Neural progenitor cell (in vitro differentiated cells): ENCODE measurements at regions not wholly inside any gene's neighbourhood (a gene's known extent, or its start where the extent isn't known, plus 50 kb on each side); places are given as distances from the start of the nearest gene placed in this dataset.

Source experiments
- DNase-seq: peaks from one replicate; pipeline ENCODE4 v3.0.0-alpha.2; 2016; ENCODE audit warnings: low spot score
- H2AFZ ChIP-seq: fragments of 200-600 bp; sonication (generic); replicated peaks from 2 replicates; pipeline ENCODE4 v1.6.1; 2016; ENCODE audit warnings: antibody characterized with exemption
- H3F3A ChIP-seq: fragments of 200-600 bp; sonication (generic); 2 replicates; pipeline ENCODE4 v1.6.1; 2016; ENCODE audit warnings: antibody characterized with exemption, low read depth
- H3K27ac ChIP-seq: fragments of 200-600 bp; sonication (generic); 2 replicates; pipeline ENCODE4 v1.5.1; 2016; ENCODE audit warnings: mild to moderate bottlenecking
- H3K27me3 ChIP-seq: fragments of 200-600 bp; sonication (generic); 2 replicates; pipeline ENCODE4 v1.6.1; 2016; ENCODE audit warnings: mild to moderate bottlenecking, moderate library complexity
- H3K36me3 ChIP-seq: fragments of 200-600 bp; sonication (generic); 2 replicates; pipeline ENCODE4 v1.5.1; 2016
- H3K4me1 ChIP-seq: fragments of 200-600 bp; sonication (generic); 2 replicates; pipeline ENCODE4 v1.6.1; 2016; ENCODE audit warnings: mixed run types
- H3K4me2 ChIP-seq: fragments of 200-600 bp; sonication (generic); 2 replicates; pipeline ENCODE4 v1.6.1; 2016
- H3K4me3 ChIP-seq: fragments of 200-600 bp; sonication (generic); 2 replicates; pipeline ENCODE4 v1.5.1; 2016
- H3K79me2 ChIP-seq: fragments of 200-600 bp; sonication (generic); 2 replicates; pipeline ENCODE4 v1.6.1; 2016; ENCODE audit warnings: low read depth
- H3K9ac ChIP-seq: fragments of 200-600 bp; sonication (generic); 2 replicates; pipeline ENCODE4 v1.6.1; 2016
- H3K9me3 ChIP-seq: fragments of 200-600 bp; sonication (generic); 2 replicates; pipeline ENCODE4 v1.5.1; 2016; ENCODE audit warnings: low read depth
- H4K20me1 ChIP-seq: fragments of 200-600 bp; sonication (generic); 2 replicates; pipeline ENCODE4 v1.6.1; 2016; ENCODE audit warnings: low read depth
- H3K27ac Mint-ChIP-seq: 3 replicates; pipeline ENCODE4 v1.8.0; 2021; ENCODE audit warnings: mixed read lengths
- H3K27me3 Mint-ChIP-seq: 2 replicates; pipeline ENCODE4 v1.8.0; 2022; ENCODE audit warnings: low read depth, mild to moderate bottlenecking, inconsistent platforms, moderate library complexity, mixed read lengths; ENCODE audit not compliant: insufficient read depth
- H3K36me3 Mint-ChIP-seq: 3 replicates; pipeline ENCODE4 v1.8.0; 2021; ENCODE audit warnings: mixed read lengths
- H3K4me1 Mint-ChIP-seq: 3 replicates; pipeline ENCODE4 v1.8.0; 2021; ENCODE audit warnings: mixed read lengths
- H3K4me3 Mint-ChIP-seq: 3 replicates; pipeline ENCODE4 v1.8.0; 2021; ENCODE audit warnings: mild to moderate bottlenecking, moderate library complexity, mixed read lengths
- H3K9me3 Mint-ChIP-seq: 3 replicates; pipeline ENCODE4 v1.8.0; 2020; ENCODE audit warnings: mixed read lengths
- EZH2 ChIP-seq: fragments of 200-600 bp; sonication (generic); IDR thresholded peaks from 2 replicates; pipeline ENCODE4 v1.6.1; 2017; ENCODE audit warnings: antibody characterized with exemption, mild to moderate bottlenecking, moderate library complexity
- EZH2phosphoT487 ChIP-seq: fragments of 200-600 bp; sonication (generic); IDR thresholded peaks from 2 replicates; pipeline ENCODE4 v1.6.1; 2017; ENCODE audit warnings: antibody characterized with exemption
- TF ChIP-seq, protein P1 (sequence below): fragments of 200-600 bp; sonication (generic); IDR thresholded peaks from 2 replicates; pipeline ENCODE4 v1.5.1; 2017; ENCODE audit warnings: antibody characterized with exemption, mild to moderate bottlenecking

DNA sequence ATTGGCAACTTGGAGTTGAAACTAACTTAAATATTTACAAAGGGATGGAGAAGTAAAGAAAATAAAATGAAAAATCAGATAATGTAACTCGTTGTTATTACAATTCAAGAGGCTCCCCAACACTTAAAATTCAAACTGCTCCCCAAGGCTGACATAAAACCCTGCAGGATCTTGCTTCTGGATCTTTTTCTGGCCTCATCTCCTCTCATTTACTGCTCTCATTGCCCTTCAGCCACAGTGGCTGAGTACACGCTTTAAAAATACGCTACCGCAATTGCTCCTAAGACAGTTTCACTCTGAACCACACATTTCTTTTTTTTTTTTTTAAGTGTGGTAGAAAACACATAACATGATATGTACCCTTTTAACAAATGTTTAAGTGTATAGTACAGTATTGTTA, 718.1 kb upstream of the ANO3 start:
- Histone ChIP-seq H3K9me3 (no peaks in the 10 kb centered on the region), H3K4me3 (no peak overlapping the region), H3K79me2 (no peaks in the 10 kb centered on the region), H3K27ac (no peak overlapping the region), H3K36me3 (no peaks in the 10 kb centered on the region), H3K4me1 (no peaks in the 10 kb centered on the region), H2AFZ (no peak overlapping the region), H4K20me1 (no peaks in the 10 kb centered on the region), H3K9ac (no peak overlapping the region), H3K4me2 (no peak overlapping the region), H3F3A (no peaks in the 10 kb centered on the region), H3K27me3 (no peaks in the 10 kb centered on the region)
- Mint-ChIP-seq H3K36me3 (no peaks in the 10 kb centered on the region), H3K9me3 (peaks cover 8% of the 10 kb centered on the region), H3K4me3 (no peak overlapping the region), H3K4me1 (peaks cover 2% of the 10 kb centered on the region), H3K27ac (no peak overlapping the region), H3K27me3 (peaks cover 2% of the 10 kb centered on the region)
- no peak for DNase-seq
- TF ChIP-seq, protein P1, sequence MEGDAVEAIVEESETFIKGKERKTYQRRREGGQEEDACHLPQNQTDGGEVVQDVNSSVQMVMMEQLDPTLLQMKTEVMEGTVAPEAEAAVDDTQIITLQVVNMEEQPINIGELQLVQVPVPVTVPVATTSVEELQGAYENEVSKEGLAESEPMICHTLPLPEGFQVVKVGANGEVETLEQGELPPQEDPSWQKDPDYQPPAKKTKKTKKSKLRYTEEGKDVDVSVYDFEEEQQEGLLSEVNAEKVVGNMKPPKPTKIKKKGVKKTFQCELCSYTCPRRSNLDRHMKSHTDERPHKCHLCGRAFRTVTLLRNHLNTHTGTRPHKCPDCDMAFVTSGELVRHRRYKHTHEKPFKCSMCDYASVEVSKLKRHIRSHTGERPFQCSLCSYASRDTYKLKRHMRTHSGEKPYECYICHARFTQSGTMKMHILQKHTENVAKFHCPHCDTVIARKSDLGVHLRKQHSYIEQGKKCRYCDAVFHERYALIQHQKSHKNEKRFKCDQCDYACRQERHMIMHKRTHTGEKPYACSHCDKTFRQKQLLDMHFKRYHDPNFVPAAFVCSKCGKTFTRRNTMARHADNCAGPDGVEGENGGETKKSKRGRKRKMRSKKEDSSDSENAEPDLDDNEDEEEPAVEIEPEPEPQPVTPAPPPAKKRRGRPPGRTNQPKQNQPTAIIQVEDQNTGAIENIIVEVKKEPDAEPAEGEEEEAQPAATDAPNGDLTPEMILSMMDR: no peak
- TF ChIP-seq EZH2phosphoT487 (no peak), EZH2 (no peak)

DNA sequence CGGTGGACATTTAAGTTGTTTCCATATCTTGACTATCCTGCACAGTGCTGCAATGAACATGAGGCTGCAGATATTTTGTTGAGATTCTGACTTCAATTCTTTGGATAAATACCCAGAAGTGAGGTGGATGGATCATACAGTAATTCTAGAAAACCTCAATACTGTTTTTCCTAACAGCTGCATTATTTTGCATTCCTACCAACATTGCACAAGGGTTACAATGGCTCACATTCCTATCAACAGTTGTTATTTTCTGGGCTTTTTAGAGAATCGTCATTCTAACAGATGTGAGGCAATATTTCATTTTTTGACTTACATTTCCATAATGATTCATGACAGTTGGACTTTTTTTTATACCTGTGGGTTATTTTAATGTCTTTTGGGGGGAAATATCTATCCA, 716.9 kb upstream of the ANO3 start:
- Histone ChIP-seq H3K4me1 (no peaks in the 10 kb centered on the region), H3K4me2 (no peak overlapping the region), H3K36me3 (no peaks in the 10 kb centered on the region), H4K20me1 (no peaks in the 10 kb centered on the region), H3K79me2 (no peaks in the 10 kb centered on the region), H3K27me3 (no peaks in the 10 kb centered on the region), H3F3A (no peaks in the 10 kb centered on the region), H3K27ac (no peak overlapping the region), H3K4me3 (no peak overlapping the region), H2AFZ (no peak overlapping the region), H3K9me3 (no peaks in the 10 kb centered on the region), H3K9ac (no peak overlapping the region)
- no peak for DNase-seq
- Mint-ChIP-seq H3K4me3 (no peak overlapping the region), H3K27ac (no peak overlapping the region), H3K27me3 (peaks cover 2% of the 10 kb centered on the region), H3K4me1 (peaks cover 2% of the 10 kb centered on the region), H3K36me3 (no peaks in the 10 kb centered on the region), H3K9me3 (peaks cover 8% of the 10 kb centered on the region)
- no peak for TF ChIP-seq EZH2phosphoT487
- no peak for TF ChIP-seq EZH2
- TF ChIP-seq, protein P1: no peak

DNA sequence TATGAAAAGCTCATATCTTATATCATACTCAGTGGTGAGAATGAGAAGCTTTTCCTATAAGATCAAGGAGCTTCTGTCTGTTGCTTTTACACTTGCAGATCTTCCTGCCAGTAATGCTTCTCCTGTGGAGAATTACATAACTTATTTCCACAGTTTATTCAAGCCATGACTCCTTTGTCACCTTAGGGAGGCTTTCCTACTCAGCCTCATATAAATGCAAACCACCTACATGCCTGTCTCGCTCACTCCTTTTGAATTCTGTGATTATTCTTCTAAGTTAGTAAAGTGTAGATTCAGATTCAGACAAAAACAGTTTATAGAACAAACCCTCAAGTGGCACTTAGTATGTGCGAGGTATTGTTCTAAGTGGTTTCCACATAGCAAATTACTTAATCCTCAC, 716.1 kb upstream of the ANO3 start:
- H3K9me3 Mint-ChIP-seq: peaks cover 6% of the 10 kb centered on the region
- H3K27me3 ChIP-seq: no peaks in the 10 kb centered on the region
- H3F3A ChIP-seq: no peaks in the 10 kb centered on the region
- TF ChIP-seq, protein P1: no peak
- no peak for TF ChIP-seq EZH2
- TF ChIP-seq EZH2phosphoT487: no peak
- no peak overlapping the region for H3K27ac Mint-ChIP-seq
- H3K9me3 ChIP-seq: no peaks in the 10 kb centered on the region
- no peak overlapping the region for H3K4me2 ChIP-seq
- peaks cover 2% of the 10 kb centered on the region for H3K4me1 Mint-ChIP-seq
- H3K36me3 ChIP-seq: no peaks in the 10 kb centered on the region
- H4K20me1 ChIP-seq: no peaks in the 10 kb centered on the region
- no peak overlapping the region for H3K4me3 Mint-ChIP-seq
- peaks cover 2% of the 10 kb centered on the region for H3K27me3 Mint-ChIP-seq
- H3K79me2 ChIP-seq: no peaks in the 10 kb centered on the region
- no peak overlapping the region for H2AFZ ChIP-seq
- H3K27ac ChIP-seq: no peak overlapping the region
- no peak overlapping the region for H3K4me3 ChIP-seq
- H3K4me1 ChIP-seq: no peaks in the 10 kb centered on the region
- no peaks in the 10 kb centered on the region for H3K36me3 Mint-ChIP-seq
- no peak overlapping the region for H3K9ac ChIP-seq
- no peak for DNase-seq

DNA sequence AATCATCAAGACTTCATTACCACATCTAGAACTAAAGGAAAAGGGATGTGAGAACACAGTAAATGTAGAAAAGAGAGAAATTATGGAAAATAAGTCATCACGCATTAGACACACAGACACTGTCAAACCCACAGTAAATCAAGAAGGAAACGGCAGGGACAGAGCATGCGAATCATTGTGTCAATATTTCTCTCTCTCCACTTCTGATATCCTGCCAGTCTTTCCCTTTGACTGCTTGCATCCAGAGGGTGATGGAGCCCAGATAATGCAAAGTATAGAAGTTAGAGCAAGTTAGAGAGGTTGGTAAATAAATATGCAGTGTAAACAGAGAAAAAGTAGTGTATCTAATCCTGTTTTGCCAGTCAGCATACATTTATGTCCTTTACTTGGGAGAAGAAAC, 706.8 kb upstream of the ANO3 start:
- no peak overlapping the region for H2AFZ ChIP-seq
- H3K4me1 Mint-ChIP-seq: no peaks in the 10 kb centered on the region

More for the DNA sequence above, 706.8 kb upstream of the ANO3 start:
- Histone ChIP-seq H3K9ac (no peak overlapping the region), H3K9me3 (no peaks in the 10 kb centered on the region), H3K4me2 (no peak overlapping the region), H3K4me3 (no peak overlapping the region), H4K20me1 (no peaks in the 10 kb centered on the region), H3K27me3 (no peaks in the 10 kb centered on the region), H3F3A (no peaks in the 10 kb centered on the region), H3K36me3 (no peaks in the 10 kb centered on the region), H3K4me1 (no peaks in the 10 kb centered on the region), H3K79me2 (no peaks in the 10 kb centered on the region), H3K27ac (no peak overlapping the region)
- Mint-ChIP-seq H3K4me3 (no peak overlapping the region), H3K36me3 (no peaks in the 10 kb centered on the region), H3K27me3 (no peaks in the 10 kb centered on the region), H3K27ac (no peak overlapping the region), H3K9me3 (no peaks in the 10 kb centered on the region)
- TF ChIP-seq EZH2phosphoT487: no peak
- TF ChIP-seq EZH2: no peak
- TF ChIP-seq, protein P1: no peak
- DNase-seq: no peak
